OCI-LY3 (cell line): ENCODE measurements at regions not wholly inside any gene's neighbourhood (a gene's known extent, or its start where the extent isn't known, plus 50 kb on each side); places are given as distances from the start of the nearest gene placed in this dataset.

Experiments used
- CTCF ChIP-seq: fragments of 200-600, 300-600 bp; sonication (generic); IDR thresholded peaks from 2 replicates; pipeline ENCODE4 v1.5.1; 2014; ENCODE audit warnings: antibody characterized with exemption, low read length, low read depth
- EZH2phosphoT487 ChIP-seq: fragments of 200-600 bp; shearing (Covaris generic); IDR thresholded peaks from 2 replicates; pipeline ENCODE4 v1.6.1; 2018; ENCODE audit warnings: antibody characterized with exemption, mixed run types, low read depth

- TF ChIP-seq CTCF (no peak), EZH2phosphoT487 (no peak)
Observed at GRCh38 chr5:153088538-153088937, 401.9 kb upstream of the GRIA1 start.
